Fibroblast of skin of abdomen (primary cell): ENCODE measurements at regions not wholly inside any gene's neighbourhood (a gene's known extent, or its start where the extent isn't known, plus 50 kb on each side); places are given as distances from the start of the nearest gene placed in this dataset.

ENCODE experiments used
- DNase-seq: peaks from one replicate; pipeline ENCODE4 v3.0.0-alpha.2; 2013

DNA sequence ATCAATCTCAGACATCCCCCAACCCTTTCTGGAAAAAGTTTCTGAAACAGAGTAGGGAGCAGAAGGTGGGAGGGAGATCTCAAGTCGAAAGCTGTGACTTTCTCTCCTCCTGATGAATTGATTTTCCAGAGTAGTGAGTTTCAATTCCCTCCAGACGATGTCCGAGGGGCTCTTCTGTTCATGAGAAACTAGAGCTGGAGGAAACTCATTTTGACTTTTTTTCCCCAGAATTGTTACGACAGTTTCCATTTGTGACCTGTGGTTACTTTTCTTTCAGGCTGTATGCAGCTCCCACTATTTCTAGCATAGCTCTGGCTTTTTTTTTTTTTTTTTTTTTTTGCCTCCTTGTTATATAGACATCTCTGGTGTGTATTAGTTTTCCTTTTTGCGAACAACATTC lies 422.1 kb upstream of the SALL1 start:
- DNase-seq, result no peak

DNA sequence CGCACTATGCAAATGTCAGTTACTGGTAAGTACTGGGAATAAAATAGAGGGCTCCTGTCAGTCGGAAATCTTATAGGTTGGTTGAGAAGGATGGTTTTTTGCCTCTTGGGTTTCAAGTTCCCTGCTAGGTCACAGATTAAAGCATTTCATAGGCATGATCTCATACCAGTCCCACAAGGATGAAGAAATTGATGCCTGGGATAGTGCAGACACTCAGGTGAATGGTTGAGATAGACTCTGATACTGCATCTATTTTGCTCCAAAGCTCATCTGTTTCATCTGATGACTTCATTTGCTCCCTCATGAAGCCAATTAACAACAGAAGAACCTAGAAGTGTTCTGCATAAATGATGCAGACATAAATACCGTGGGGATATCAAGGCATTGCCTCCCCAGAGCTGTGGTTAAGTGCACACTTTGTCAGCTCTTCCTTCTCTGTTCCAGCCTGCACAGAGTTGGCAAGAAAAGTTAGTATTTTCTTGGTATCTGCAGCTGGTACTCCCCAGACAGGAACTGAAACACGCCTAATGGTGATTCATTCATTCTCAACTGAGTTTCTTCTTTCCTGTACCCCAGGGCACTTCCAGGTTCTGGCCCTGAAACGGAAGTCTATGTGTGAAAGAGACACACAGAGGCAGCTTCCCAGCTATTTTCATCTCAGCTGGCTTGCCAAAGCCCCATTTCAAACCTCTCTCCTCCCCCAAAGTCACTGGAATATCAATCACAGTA lies 418.3 kb upstream of the SALL1 start:
- DNase-seq, result no peak

DNA sequence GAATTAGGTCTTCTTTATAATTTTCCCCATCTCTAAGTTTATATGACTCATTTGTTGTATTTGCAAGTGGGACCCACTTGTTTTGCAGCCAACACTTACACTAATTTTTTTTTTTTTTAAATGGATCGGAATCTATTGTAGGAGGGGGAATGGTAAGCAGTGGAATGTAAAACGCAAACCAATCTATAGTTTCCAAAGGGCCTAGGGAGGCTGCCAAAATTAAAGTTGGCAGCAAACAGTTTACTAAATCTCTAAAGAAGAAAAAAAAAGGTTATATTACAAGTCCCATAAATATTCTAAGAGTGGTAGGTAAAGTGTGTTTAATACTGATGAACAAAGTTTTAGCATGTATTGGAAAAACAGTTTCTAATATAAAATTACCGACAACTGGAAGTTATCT lies 416.8 kb upstream of the SALL1 start:
- DNase-seq, result no peak

DNA sequence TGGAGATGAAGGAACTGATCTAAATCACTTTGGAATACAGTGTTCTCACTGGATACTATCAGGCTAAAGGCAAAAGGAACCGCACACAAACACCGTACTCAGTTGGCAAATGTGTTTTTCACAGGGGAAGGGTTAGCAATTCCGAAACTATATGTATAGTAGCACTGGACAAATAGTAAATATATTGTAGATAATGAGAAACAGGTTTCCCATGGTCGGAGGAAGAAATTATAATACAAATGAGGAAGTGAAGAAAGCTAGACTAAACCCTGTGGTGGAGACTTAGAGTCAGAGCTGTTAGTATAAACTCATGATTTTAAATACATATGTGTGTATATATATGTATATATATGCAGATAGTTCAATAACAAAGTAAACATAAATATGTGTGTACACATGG lies 414.1 kb upstream of the SALL1 start:
- DNase-seq, result no peak

DNA sequence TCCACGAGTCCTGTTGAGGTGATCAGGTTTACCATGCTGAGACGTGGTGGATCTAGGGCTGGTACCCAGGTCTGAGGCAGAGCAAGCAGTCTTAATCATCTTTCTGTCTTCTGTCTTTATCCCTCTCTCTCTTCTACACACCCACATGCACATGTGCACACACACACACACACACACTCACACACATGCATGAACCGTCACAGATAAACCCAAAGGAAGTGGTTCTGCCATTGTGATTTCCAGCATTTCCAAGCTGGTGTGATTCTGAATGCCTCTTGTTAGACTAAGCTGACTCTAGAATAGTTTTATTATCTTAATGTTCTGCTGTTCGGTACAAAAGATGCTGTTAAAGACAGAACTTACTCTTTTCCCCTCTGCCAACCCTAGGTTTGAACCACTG lies 411.8 kb upstream of the SALL1 start:
- no peak for DNase-seq

DNA sequence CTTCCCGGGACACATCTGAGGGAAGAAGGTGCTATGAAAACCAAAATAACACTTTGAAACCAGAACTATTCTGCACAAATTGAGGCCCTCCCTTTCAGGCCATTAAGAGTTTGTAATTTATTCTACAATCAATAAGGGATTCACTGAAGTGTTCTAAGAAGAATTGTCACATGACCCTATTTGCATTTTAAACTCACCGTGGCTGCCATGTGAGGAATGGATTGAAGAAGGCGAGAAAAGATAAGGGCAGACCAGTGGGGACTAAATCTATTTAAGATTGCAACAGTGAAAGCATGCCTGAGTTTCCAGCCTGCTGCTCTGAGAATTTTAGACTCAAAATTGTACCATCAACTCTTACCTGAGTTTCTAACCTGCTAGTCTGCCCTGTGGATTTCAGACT lies 408.8 kb upstream of the SALL1 start:
- no peak for DNase-seq

DNA sequence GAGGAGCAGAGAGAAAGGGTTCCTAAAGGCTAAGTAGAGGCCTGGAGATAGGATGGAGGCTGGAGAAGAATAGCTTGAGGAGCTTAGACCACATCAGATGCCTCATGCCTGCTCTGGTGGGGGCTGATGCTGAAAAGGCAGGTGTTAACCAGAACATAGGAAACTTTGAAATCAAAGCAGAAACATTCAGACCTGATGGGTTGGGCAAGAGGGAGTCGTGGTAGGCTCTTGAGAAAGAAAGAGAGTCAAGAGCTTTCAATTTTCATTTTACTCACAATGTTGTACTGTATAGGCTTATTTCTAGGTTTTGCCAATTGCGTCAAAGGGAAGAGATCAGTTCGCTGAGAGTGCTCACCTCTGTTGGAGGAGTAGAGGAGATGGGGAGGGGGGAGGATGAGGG lies 406.6 kb upstream of the SALL1 start:
- no peak for DNase-seq

DNA sequence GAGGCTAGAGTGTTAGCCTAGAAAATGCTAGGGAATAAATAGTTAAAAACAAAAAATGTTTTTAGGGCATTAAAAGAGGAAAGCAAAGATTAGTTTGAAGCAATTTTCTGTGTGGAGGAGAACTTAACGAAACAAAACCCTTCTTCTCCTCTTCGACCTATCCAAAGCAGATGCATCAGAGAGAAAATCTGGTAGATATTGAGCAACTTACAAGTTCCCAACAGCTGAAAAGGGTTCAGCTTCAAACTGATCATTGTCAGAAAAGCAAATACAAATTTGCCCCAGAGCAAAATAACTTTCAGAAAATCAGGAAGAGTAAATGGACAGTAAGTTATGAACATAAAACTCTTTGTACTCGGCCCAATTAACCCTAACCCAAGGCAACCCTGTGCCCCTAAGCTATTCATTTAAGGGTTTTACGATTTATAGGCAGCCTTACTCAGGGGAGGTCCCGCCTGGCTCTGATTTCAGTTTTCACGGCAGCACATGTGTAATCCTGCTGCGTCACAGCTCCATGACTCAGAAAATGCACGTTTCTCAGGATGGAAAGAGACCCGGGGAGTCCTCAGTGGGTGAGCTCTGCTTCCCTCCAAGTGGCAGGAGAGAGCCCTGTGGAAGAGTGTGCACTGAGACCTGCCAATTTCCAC lies 405.7 kb upstream of the SALL1 start:
- peak; percentile 92 for DNase-seq

DNA sequence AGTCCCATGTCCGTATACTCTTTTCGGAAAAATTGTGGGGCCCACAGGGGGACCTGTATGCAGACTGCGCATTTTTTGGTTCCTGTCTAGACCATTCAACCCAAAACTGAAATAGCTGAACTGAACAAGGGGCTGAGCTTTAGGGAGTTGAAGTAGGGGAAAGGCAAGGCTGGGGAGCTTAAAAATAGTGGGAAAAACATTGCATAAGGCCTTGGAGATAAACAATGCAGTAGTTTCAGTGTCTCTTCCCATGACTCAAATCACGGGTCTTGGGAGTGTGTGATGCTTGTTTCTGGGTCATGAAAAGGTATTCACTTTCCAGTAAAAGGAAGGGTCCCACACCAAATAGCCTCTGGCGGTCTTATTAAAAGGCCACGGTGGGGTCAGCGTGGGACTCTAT lies 402.8 kb upstream of the SALL1 start:
- no peak for DNase-seq

DNA sequence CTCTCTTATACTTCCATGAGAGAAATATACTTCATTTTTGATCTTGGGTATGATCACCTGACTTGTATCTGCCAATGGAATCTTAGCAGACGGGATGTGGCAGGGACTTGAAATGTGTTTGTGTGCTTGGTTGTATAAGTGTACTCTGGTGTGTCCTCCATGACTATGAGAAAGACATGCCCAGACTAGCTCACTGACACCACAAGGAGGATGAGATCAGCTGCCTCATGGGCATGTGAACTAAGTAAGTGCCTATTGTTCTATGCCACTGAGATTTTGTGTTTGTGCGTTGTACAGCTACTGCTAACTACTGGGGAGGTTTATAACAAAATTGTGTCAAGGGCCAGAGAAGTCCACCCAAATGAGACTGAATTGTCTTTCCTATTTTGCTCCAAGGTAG lies 402.2 kb upstream of the SALL1 start:
- DNase-seq, result no peak

DNA sequence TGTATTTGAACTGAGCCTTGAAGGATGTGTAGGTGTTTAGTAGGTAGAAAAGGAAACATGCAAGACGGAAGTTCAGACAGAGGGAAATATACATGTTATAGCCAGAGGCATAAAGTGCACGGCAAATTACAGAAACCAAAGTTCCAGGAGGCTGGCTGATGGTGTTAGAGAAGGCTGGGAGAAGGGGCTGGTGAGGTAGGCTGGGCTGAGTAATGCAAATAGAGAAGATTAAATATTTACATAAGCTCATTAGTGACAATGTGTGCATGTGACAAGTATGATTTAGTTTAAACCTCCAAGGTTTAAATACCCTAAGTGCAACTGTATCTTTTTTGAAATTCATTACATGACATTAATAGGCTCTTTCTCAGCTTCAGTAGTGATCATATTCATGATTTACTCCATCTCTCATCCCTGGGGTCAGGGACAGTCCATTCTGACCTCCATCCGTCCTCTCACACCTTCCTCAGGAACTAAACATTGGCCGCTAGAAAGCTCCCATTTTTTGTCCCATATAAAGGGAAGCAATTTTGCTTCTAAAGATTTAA lies 399.8 kb upstream of the SALL1 start:
- DNase-seq, result no peak

DNA sequence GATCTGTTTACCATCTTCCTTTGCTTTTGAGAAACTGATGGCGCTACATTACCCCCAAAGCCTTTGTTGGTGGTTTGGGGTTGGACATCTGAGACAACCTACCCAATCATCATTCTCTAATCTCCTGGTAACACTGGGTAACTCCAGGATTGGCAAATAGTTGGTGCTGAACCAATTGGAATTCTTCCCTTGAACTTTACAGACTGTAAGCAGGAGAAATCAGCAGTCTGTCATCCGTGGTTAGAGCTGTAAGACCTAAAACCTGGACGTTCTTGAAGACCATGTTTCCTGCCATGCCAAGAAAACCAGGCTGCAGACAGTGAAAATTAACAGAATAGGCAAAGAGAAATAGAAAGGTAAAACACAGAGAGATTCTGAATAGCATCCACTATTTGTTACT lies 398.8 kb upstream of the SALL1 start:
- peak; percentile 36 for DNase-seq

DNA sequence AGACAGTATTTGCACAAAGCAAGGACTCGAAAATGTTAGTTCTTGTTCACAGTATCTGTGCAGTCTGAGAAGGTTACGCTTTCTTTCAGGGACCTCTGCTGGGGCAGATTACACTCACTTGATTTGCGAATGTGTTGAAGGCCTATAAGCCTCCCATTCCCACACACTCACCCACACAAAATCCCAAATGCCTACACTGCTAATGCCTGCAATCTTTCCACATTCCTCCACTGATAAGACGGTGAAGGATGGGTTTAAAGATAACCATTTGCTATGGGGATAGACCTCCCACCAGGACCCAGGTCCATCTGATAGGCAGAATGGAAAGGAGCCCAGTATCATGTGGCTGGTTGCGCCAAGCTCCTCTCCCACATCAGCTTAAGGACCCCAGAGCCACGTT lies 394.9 kb upstream of the SALL1 start:
- DNase-seq, result no peak

DNA sequence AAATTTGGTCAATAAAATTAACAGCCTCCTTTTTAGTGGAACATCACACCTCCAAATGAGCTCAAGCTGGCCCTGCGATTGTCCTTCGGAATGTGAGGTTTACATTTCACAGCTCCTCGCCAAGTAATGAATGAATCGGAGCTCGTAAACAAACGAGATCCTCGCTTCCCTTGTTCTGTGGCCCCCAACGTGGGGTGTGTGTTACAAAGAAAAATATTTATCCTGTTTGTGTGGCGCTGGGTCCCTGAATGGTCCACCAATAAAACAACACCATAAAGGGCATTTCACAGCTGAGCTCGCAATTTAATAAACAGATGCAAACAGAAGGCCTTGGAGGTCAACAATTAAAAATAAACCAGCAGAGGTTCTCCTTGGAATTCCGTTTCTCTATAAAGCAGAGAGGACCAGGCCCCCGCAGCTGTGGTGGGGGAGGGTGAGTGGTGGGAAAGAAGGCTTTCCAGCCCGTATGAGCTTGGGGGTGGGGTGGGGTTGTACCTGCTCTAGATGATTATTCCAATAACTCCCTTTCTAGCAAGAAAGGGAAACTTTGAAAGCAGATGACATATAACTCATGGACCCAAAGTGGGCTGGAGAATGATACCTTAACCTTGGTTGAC lies 393.9 kb upstream of the SALL1 start:
- no peak for DNase-seq

DNA sequence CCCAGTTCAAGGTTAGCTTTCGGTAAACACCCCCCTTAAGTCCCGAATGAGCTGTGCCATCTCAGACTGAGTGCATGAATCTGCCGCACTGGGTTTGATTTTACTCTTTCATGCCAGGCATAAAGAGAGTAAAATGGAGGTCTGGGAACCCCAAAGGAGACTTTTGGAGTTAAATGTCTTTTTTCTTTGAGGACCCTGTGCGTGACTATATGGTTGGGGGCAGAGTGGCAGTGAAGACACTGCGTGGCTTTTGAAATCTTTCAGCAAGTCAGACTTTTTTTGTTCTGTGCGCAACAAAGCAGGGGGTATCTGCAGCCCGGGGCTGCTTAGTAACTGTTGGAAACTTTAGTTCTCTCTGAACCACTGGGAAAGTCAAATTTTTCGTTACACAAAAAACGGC lies 392.9 kb upstream of the SALL1 start:
- no peak for DNase-seq

DNA sequence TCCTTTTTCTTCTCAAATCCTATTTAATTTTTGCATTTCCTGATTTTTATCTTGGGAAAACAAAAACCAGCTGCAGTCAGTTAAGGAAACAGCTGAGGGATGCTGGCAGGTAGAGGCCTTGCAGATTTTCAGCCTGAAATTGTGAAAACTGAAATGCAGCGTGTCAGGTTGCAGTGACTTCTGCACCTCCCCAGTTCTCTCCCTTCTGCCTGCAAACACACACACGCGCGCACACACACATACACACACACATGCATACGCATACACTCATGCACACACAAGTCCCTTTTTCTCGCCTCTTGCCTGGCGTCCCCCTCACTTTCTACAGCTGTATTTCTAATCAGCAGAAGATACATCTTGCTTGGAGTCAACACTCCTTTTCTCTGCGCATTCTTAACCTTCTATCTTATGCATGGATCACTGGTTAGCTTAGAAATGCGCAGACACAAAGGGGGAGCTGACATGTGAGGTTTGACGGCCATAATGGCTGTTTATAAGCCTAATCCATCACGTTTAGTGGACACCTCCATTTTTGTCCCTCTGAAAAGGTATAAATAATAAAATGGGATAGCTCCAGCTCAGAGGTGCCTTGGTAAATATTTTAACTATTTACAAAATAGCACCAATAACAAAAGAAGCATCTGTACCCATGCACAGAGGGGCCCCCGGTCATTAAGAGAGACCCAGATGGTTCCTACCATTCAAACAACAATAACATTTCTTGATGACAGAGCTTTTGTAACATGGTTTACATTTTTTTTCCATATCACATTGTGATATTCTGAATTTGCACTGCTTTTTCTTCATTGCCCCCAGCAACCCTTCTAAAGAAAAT lies 392.1 kb upstream of the SALL1 start:
- peak; percentile 28 for DNase-seq

DNA sequence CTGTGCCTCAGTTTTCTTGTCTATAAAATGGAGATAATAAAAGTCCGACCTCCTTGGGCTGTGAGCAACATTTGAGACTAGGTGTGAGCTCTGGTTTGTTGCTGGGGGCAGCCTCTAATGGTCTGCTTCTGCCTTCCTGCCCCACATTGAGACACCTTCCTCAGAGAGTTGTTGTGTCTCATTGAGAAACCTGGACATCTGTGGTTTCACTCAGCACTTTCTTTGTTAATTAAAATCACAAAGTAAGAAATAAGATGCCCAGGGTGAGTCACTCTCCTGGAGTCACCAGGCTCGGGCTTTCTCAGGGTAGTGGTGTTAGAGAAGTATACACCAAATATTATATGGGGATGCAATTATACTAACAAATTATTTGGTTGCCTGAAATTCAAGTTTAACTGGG lies 389.2 kb upstream of the SALL1 start:
- DNase-seq, result peak; percentile 44

DNA sequence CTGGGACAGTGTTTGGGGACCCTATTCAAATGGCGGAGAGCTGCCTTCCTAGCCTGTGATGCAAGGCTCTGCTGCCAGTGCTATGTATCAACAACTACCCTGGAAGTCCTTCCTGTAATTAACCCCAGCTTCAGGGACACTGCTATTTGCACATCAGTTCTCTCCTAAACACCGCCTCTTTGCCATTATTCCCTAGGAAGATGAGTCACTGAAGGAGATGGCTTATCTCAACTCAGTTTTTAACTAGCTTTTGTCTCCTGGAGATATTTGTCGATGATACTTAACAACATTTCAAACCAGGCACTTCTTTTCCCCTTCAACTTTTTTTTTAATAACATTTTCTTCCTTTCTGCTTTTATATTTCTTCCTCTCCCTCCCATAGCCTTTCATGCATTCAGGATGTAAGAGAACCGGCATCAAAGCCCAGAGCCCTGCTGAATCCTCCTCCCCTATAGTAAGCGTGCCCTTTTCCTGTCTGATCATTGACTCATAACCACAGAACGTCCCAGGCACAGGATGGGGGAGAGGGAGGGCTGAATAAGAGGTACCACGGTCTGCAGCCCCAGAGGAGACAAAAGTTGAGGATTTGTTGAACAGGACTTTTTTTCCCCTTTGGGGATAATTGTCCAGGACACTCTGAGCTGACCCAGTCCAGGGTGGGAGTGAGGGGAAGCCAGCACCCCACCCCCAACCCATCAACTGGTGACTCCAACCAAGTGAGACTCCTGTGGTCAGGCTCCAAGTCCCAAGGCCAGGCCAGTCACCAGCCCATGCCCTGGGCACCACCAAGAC lies 387.8 kb upstream of the SALL1 start:
- peak; percentile 92 for DNase-seq

DNA sequence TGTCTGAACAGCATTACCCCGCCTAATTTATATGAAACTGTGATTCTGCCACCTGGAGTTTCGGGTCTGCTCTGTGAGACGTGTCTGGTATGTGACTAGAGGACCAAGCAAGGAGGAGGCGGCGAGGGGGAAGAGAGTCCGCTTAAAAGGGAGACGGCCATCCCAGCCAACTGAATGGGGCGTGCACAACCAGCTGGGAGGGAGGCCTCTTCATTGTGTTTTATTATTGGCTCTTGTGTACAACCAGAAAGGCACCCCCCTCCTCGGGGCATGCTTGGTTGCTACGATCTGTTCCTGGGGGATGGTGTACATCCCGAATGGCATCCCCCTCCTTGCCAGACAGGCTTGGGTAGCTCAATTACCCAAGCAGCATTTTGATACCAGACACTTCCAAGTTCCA lies 384.5 kb upstream of the SALL1 start:
- no peak for DNase-seq

DNA sequence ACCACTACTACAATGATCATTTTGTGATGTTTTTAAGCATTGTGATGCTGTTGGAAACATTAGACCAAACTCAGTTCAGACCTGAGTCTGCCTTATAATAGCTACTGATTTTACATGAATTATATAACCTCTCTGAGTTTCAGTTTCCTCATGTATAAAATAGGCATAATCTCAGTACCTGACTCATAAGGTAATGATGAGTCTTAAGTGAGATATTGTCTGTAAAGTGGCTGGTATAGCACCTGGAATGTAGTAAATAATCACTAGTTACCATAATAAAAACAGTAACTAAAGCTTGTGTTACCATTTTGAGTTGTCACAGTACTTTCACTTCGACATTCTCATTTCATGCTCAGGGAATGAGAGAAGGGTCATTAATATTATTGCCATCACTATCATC lies 381.5 kb upstream of the SALL1 start:
- no peak for DNase-seq

DNA sequence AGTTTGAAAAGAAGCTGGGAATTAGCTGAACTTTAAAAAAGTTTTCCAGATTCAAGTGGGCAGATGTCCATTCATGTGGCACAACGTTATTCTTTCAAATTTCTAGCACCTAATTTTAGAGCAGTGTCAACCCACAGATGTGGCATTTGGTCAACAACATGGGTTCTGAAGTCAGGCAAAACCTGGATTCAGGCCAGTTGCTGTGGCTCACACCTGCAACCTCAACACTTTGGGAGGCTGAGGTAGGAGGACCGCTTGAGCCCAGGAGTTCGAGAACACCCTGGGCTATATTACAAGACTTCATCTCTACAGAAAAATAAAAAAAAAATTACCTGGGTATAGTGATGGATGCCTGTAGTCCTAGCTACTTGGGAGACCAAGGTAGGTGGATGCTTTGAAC lies 380.2 kb upstream of the SALL1 start:
- DNase-seq, result no peak

DNA sequence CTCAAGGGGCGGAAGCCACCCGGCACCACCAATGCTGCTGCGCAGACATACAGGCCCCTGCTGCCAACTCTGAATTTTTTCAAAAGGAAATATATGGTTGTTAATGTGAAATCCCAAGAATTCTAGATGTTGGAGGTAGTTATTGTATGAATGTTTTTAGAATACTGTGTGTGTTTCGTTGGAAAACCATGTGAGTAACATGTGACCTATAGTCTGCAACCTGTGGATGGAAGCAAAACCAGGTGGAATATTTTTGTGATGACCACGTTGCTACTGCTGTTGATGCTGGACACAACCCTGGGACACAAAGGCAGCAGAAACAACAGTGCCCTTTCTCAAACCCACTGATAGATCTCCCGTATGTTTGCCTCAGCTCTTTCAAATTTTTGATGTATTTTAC lies 376.3 kb upstream of the SALL1 start:
- no peak for DNase-seq
